PC-3 (cell line): ENCODE measurements at regions not wholly inside any gene's neighbourhood (a gene's known extent, or its start where the extent isn't known, plus 50 kb on each side); places are given as distances from the start of the nearest gene placed in this dataset.
"Not testable (repeated sequence)": the region's sequence is repeated elsewhere in the genome, so short reads cannot be mapped to it uniquely, and the experiment has no call there.

Experiments
- ATAC-seq: fragments of 200-7000 bp; cut with Tn5 transposase; 2 replicates; pipeline ENCODE4 v1.9.1; 2020; ENCODE audit warnings: mild to moderate bottlenecking, moderate library complexity
- BruUV-seq: library from RNA; stranded (reverse); fragments of 400-500 nt; replicated peaks from 2 replicates; lab custom pipeline; 2021; lab: Mats Ljungman, UMichigan
- CTCF ChIA-PET: fragments of 300-600 bp; sonication (Branson Sonifier 250); formaldehyde crosslinking; loops from one replicate; lab custom pipeline; 2022; ENCODE audit warnings: antibody characterized with exemption; lab: Charles Lee
- POLR2A ChIA-PET: fragments of 300-600 bp; sonication (Branson Sonifier 250); formaldehyde crosslinking; loops from one replicate; lab custom pipeline; 2022; ENCODE audit warnings: antibody characterized with exemption; ENCODE audit not compliant: unreplicated experiment; lab: Charles Lee
- DNase-seq: peaks from one replicate; pipeline ENCODE4 v3.0.0-alpha.2; 2015
- H2AFZ ChIP-seq: fragments of 300-600 bp; sonication (generic); 2 replicates; pipeline ENCODE4 v1.6.0; 2016; ENCODE audit warnings: antibody characterized with exemption, low read length
- H3F3A ChIP-seq: fragments of 300-600 bp; sonication (generic); one replicate; pipeline ENCODE4 v1.6.0; 2017; ENCODE audit warnings: antibody characterized with exemption, low read length, control low read depth, mild to moderate bottlenecking; ENCODE audit not compliant: unreplicated experiment
- H3K27ac ChIP-seq: fragments of 300-600 bp; sonication (generic); 2 replicates; pipeline ENCODE4 v1.5.1; 2016; ENCODE audit warnings: mild to moderate bottlenecking, low read length
- H3K27me3 ChIP-seq: fragments of 300-600 bp; sonication (generic); 2 replicates; pipeline ENCODE4 v1.6.1; 2016; ENCODE audit warnings: low read length, mixed read lengths
- H3K36me3 ChIP-seq: fragments of 300-600 bp; sonication (generic); 2 replicates; pipeline ENCODE4 v1.6.1; 2016; ENCODE audit warnings: low read depth, mixed run types, low read length, mixed read lengths
- H3K4me1 ChIP-seq: fragments of 300-600 bp; sonication (generic); 2 replicates; pipeline ENCODE4 v1.5.1; 2016; ENCODE audit warnings: low read length; ENCODE audit not compliant: insufficient read depth
- H3K4me2 ChIP-seq: fragments of 300-600 bp; sonication (generic); 2 replicates; pipeline ENCODE4 v1.6.0; 2016; ENCODE audit warnings: low read length
- H3K4me3 ChIP-seq: fragments of 300-600 bp; sonication (generic); 2 replicates; pipeline ENCODE4 v1.5.1; 2016; ENCODE audit warnings: mild to moderate bottlenecking, low read length, mixed read lengths
- H3K79me2 ChIP-seq: fragments of 300-600 bp; sonication (generic); 2 replicates; pipeline ENCODE4 v1.6.1; 2017; ENCODE audit warnings: low read length, mixed read lengths
- H3K9ac ChIP-seq: fragments of 300-600 bp; sonication (generic); 2 replicates; pipeline ENCODE4 v1.6.0; 2016; ENCODE audit warnings: mild to moderate bottlenecking, low read length
- H3K9me2 ChIP-seq: fragments of 300-600 bp; sonication (generic); replicated peaks from 2 replicates; pipeline ENCODE4 v1.6.1; 2016; ENCODE audit warnings: mixed run types, low read length, mixed read lengths
- H3K9me3 ChIP-seq: fragments of 300-600 bp; sonication (generic); 2 replicates; pipeline ENCODE4 v1.6.1; 2016; ENCODE audit warnings: low read length, mixed read lengths
- H4K20me1 ChIP-seq: fragments of 300-600 bp; sonication (generic); 2 replicates; pipeline ENCODE4 v1.6.1; 2016; ENCODE audit warnings: low read length, mixed read lengths
- intact Hi-C: fragments of 100-400 bp; cut with micrococcal nuclease; formaldehyde crosslinking; loops from 2 replicates; pipeline ENCODE4 v1.9.0; 2023

DNA sequence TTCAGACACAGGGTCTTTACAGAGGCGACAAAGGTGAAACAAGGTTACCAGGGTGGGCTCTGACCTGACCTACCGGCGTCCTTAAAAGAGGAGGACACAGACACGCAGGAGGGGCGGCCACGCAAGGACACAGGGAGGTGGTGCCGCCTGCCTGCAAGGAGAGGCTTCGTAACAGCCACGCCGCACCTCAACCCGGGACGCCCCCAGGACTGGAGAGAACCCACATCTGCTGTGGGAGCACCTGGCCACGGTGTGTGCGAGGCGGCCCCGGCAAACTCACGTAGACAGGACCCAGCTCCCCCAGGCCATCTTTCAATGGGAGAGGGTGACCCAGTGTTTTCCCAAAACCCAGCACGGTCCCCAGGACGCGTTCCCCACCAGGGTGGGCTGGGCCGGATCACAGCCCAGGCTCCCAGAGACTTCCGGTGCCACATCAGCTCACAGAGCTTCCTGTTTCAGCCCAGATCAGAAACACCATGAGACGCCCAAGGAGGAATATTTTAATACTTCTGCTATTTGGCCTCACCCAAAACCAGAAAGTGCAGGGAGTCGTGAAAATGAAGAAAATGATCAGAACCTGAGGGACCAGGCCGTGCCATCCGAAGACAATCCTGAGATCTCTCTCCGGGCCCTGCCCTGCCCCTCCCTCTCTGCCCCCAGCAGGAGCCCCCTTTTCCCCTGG is 5417.4 kb upstream of the TPTE start:
- POLR2A ChIA-PET, BruUV-seq, ATAC-seq, H3K79me2 ChIP-seq, H3K36me3 ChIP-seq, H3K4me1 ChIP-seq, H4K20me1 ChIP-seq, H3K9me3 ChIP-seq, H3K27me3 ChIP-seq, H3K9ac ChIP-seq, DNase-seq, intact Hi-C loops, H3K27ac ChIP-seq, CTCF ChIA-PET, H3F3A ChIP-seq, H3K4me2 ChIP-seq, H3K9me2 ChIP-seq, H3K4me3 ChIP-seq, H2AFZ ChIP-seq: not testable (repeated sequence)

DNA sequence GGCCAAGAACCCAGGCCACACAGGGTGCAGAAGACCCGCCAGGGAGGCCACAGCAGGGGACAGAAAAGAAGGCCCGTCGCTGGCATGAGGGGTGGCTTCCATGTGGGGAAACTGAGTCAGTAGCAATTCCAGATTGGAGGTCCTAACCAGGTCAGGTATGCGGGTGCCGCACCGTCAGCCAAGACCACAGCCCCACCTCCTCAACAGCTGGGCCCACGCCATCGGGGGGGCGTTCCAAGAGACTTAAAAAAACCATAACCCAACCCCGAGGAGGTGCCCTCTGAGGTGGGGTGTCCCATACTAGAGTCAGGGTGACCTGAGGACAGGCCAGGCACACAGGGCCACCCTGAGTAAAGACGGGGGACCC is 5416.8 kb upstream of the TPTE start:
- DNase-seq, H3K27ac ChIP-seq, BruUV-seq, ATAC-seq, H3K4me3 ChIP-seq, CTCF ChIA-PET, POLR2A ChIA-PET, H3K36me3 ChIP-seq, H3K4me1 ChIP-seq, H3K4me2 ChIP-seq, H3K9me2 ChIP-seq, H3F3A ChIP-seq, H3K79me2 ChIP-seq, H3K27me3 ChIP-seq, H3K9ac ChIP-seq, H2AFZ ChIP-seq, H4K20me1 ChIP-seq, intact Hi-C loops, H3K9me3 ChIP-seq: not testable (repeated sequence)

DNA sequence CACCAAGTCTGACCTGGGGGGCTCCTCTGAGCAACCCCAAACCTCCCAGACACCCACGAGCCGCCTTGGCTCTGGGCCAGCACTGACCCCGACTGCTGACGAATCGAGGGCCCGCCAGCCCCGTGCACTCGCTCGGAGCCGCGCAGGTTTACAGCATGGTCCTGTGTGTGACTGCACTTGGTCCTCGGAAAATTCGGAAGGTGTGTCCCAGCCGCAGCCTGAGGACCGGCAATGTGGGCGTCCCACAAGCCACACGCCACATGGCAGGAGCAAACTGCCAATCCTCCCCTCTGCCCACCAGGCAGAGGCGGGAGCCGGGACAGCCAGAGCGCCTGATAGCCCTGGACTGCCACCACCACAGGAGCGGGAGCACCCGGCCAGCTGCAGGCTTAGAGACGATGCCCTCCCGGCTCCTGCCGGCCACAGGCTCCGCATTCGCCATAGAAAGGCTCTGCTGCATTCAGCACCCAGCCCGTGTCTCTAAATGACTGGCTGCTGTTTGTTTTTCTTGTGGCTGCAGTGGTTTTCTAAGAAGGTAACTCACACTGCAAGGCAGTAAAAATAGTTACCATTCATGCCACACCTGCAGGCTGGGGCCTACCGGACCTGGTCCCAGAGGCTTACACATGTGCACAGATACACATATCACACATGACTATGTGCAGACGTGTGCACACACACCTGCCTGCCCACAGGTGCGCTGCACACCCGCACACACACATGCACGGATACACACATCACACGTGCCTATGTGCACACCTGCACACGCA is 5415.3 kb upstream of the TPTE start:
- H3K4me1 ChIP-seq, BruUV-seq, H3K9ac ChIP-seq, H3K4me2 ChIP-seq, POLR2A ChIA-PET, H3K4me3 ChIP-seq, H3K27me3 ChIP-seq, H3K36me3 ChIP-seq, DNase-seq, H3K9me2 ChIP-seq, H3K79me2 ChIP-seq, intact Hi-C loops, ATAC-seq, H4K20me1 ChIP-seq, H3F3A ChIP-seq, H3K27ac ChIP-seq, CTCF ChIA-PET, H2AFZ ChIP-seq, H3K9me3 ChIP-seq: not testable (repeated sequence)

DNA sequence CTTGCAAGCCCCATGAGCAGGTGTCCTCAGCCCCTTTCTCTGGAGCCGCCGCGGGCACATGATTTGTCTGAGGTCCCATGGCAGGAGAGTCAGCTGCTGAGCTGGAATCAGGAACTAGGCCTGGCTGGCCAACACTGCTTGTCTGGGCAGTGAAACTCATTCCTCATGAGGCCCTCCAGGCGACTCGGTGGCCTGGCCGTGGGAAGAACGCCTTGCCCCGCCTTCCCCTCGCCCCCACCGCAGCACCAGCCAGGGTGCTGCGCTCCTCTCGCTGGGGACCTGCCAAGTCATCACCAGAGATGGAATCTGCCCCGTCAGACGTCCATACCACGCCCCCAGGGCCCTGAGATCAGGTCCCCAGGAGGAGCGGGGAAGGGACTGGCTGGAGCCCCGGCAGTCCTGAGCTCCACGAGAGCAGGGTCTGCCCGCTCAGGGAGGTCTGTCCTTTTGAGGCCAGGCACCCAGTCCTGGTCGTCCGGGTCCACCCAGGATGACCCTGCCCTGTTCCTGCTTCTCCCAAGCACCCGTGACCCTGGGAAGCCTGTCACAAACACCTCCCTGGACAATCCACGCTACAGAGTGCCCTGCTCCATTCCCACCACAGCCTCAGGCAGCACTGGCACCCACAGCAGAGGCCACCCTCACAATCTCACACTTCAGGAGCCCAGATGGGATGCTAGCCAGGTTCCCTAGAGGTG is 5414.5 kb upstream of the TPTE start:
- DNase-seq, H3K27me3 ChIP-seq, H3K27ac ChIP-seq, H2AFZ ChIP-seq, H3F3A ChIP-seq, H3K36me3 ChIP-seq, H3K9ac ChIP-seq, POLR2A ChIA-PET, H4K20me1 ChIP-seq, H3K4me1 ChIP-seq, H3K4me3 ChIP-seq, H3K9me3 ChIP-seq, intact Hi-C loops, H3K4me2 ChIP-seq, BruUV-seq, CTCF ChIA-PET, H3K9me2 ChIP-seq, H3K79me2 ChIP-seq, ATAC-seq: not testable (repeated sequence)

DNA sequence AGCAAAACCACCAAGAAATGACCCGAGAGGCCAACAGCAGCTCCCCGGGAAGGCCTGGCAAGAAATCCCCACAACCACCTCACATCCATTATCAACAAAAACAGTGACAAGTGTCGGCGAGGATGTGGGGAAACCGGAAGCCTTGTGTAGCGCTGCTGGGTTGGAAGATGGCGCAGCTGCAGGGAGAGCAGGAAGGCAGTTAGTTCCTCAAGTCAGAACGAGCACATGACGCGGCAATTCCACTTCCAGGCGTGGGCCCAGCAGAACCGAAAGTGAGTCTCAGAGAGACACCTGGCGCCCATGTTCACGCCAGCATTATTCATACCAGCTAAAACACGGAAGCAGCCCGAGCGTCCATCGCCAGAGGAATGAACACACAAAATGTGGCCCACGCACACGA is 5413.7 kb upstream of the TPTE start:
- ATAC-seq, POLR2A ChIA-PET, intact Hi-C loops, DNase-seq, CTCF ChIA-PET, H3K9me3 ChIP-seq, H2AFZ ChIP-seq, H3K9me2 ChIP-seq, H3K27me3 ChIP-seq, H4K20me1 ChIP-seq, BruUV-seq, H3K79me2 ChIP-seq, H3K4me1 ChIP-seq, H3F3A ChIP-seq, H3K4me2 ChIP-seq, H3K36me3 ChIP-seq, H3K4me3 ChIP-seq, H3K9ac ChIP-seq, H3K27ac ChIP-seq: not testable (repeated sequence)

DNA sequence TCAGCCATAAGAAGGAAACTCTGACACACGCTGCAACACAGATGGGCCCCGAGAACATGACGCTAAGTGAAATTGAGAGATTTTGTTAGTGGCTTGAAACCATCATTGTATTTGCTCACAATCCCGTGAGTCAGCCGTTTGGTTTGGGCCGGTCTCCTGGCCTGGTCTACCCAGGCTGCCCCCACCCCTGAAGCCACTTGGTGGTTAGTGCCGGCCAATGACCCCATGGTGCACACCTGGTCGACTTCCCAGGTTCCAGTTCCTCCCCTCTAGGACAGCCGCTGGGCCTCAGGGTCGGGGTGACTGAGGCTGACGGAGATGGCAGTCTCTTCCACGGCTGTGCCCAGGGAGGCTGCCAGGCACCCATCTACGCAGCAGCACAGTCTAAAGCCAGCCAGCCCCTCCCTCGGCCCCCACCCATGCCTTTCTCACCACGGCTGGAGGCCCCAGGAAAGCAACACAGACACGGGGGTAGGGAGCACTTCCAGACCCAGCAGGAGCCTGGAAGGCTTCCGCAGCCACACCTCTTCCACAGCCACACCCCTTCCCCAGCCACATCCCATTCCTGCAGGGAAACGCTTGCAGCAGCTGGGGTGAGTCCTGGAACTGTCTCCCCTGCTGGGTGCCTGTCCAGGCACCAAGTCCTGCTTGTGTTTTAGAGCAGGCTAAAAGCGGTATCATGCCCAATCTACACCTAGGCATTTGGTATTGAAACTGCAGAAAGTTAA is 5413.2 kb upstream of the TPTE start:
- H3K9ac ChIP-seq, CTCF ChIA-PET, DNase-seq, H2AFZ ChIP-seq, H3K36me3 ChIP-seq, POLR2A ChIA-PET, H3K9me3 ChIP-seq, intact Hi-C loops, H3K27me3 ChIP-seq, H3F3A ChIP-seq, H3K4me1 ChIP-seq, H3K9me2 ChIP-seq, H3K27ac ChIP-seq, H3K79me2 ChIP-seq, H4K20me1 ChIP-seq, H3K4me3 ChIP-seq: not testable (repeated sequence)
- BruUV-seq: TSS peak; percentile 20
- ATAC-seq: peak; percentile 97
- H3K4me2 ChIP-seq: 0 out of 2 replicates have a peak overlapping the region, but pooled peaks have one; percentile 37
